ENCODE measurements at regions not wholly inside any gene's neighbourhood (a gene's known extent, or its start where the extent isn't known, plus 50 kb on each side); places are given as distances from the start of the nearest gene placed in this dataset.

DNA sequence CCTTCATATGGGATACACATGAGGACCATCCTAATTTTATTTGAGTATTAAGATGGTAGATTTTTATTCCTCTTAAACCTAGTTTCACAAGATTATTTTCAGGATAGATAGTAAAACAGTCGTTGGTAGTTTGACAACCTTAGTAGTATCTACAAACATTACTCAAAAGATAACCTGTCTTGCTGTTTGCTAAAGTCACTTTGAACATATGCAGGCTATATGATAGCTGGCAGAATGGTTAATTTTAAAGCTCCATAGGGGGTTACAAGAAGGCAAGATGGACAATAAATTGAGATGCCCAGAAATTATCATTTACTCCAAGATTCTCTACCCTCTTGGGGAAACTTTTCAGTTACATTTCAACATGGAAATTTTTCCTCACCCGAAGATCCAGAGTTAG, 525.7 kb downstream of the SOX5 start:
- 54% methylated on average over 2 of the region's 2 CpGs for WGBS
- H3K4me3 ChIP-seq (ENCODE audit: low read length), result no peak overlapping the region
- no peaks in the 10 kb centered on the region for H3K9me3 ChIP-seq (ENCODE audit: control insufficient read depth, low read length)
- no peaks in the 10 kb centered on the region for H3K27me3 ChIP-seq (ENCODE audit: control insufficient read depth, insufficient read depth)
- DNase-seq (no peak), ATAC-seq (no peak)
- H3K27ac ChIP-seq (ENCODE audit: low read length), result no peak overlapping the region
- no peaks in the 10 kb centered on the region for H3K4me1 ChIP-seq (ENCODE audit: control insufficient read depth, insufficient read depth, low read length)
- intact Hi-C loops (cut with DNase I), result no loop called here

- intact Hi-C loops (cut with DNase I), result no loop called here
These were observed 524.8 kb downstream of the SOX5 start for GRCh38 chr12:23424685-23425084.

DNA sequence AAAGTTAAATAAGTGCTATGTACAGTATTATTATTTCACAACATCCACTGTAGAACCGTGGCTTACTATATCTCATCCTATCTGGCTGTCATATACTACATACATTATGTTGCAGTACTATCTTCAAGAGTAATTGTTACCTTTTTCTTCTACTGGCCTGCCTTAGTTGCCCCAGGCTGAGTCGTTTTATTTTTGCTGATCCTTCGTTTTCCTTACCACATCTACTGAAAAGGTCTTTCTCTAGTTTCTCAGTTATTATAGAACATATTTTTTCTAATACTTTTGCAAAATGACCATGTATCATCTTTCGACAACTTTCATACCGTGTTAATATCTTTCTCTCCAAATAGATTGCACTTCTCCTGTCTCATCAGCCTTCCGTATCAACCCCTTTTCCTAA, 523.1 kb downstream of the SOX5 start:
- Histone ChIP-seq H3K27me3 (ENCODE audit: control insufficient read depth, insufficient read depth) (no peaks in the 10 kb centered on the region), H3K27ac (ENCODE audit: low read length) (no peak overlapping the region), H3K4me1 (ENCODE audit: control insufficient read depth, insufficient read depth, low read length) (no peaks in the 10 kb centered on the region), H3K4me3 (ENCODE audit: low read length) (no peak overlapping the region), H3K9me3 (ENCODE audit: control insufficient read depth, low read length) (no peaks in the 10 kb centered on the region)
- intact Hi-C loops (cut with DNase I), result no loop called here
- ATAC-seq, result no peak
- no peak for DNase-seq
- WGBS, result 65% methylated on average over 6 of the region's 6 CpGs

More at GRCh38 chr12:23424685-23425084, 524.8 kb downstream of the SOX5 start:
- H3K27me3 ChIP-seq (ENCODE audit: control insufficient read depth, insufficient read depth), result no peaks in the 10 kb centered on the region
- WGBS, result 88% methylated on average over 9 of the region's 9 CpGs
- H3K4me1 ChIP-seq (ENCODE audit: control insufficient read depth, insufficient read depth, low read length), result no peaks in the 10 kb centered on the region
- no peaks in the 10 kb centered on the region for H3K9me3 ChIP-seq (ENCODE audit: control insufficient read depth, low read length)
- DNase-seq (no peak), ATAC-seq (no peak)
- H3K27ac ChIP-seq (ENCODE audit: low read length), result no peak overlapping the region
- no peak overlapping the region for H3K4me3 ChIP-seq (ENCODE audit: low read length)

GRCh38 chr12:23428758-23429157, 520.7 kb downstream of the SOX5 start:
- intact Hi-C loops (cut with DNase I), result no loop called here
- H3K4me1 ChIP-seq (ENCODE audit: control insufficient read depth, insufficient read depth, low read length), result no peaks in the 10 kb centered on the region
- H3K27ac ChIP-seq (ENCODE audit: low read length), result no peak overlapping the region
- H3K4me3 ChIP-seq (ENCODE audit: low read length), result no peak overlapping the region
- no peaks in the 10 kb centered on the region for H3K27me3 ChIP-seq (ENCODE audit: control insufficient read depth, insufficient read depth)
- ATAC-seq, result no peak
- WGBS, result 75% methylated on average over 6 of the region's 6 CpGs
- H3K9me3 ChIP-seq (ENCODE audit: control insufficient read depth, low read length), result no peaks in the 10 kb centered on the region
- DNase-seq, result no peak

DNA sequence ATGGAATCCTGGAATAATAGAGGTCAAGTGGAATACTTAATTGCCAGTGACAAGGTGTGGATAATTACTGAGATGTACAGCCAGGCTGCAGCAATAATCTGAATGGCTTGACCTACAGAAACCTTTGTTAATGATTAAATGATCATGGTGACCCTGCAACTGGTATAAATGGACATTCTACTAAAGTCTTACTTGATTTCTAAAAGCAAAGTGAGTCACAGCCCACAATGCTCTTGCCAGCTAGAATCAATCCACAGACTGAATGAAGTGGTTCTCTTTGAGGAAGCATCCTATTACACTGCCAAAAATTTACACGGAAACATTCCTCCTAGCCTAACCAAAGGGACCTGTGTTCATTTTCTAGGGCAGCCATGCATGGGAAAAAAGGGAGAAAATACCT, 518.5 kb downstream of the SOX5 start:
- no peaks in the 10 kb centered on the region for H3K27me3 ChIP-seq (ENCODE audit: control insufficient read depth, insufficient read depth)
- WGBS, result 72% methylated on average over 1 of the region's 1 CpG

DNA sequence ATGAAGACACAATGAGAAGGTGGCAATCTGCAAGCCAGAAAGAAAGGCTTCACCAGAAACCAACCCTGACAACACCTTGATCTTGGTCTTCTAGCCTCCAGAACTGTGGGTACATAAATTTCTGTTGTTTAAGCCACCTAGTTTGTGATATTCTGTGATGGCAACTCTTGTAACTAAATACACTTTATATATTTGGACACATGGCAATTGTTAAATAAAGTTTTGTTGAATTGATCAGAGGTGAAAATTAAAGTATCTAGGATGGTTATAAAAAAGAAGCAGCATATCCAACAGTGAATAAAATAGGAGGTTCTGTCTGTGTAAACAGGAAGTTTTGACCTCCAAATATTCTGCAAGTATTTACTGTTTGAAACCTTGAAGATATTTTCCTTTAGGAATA, 516.3 kb downstream of the SOX5 start:
- no peaks in the 10 kb centered on the region for H3K9me3 ChIP-seq (ENCODE audit: control insufficient read depth, low read length)
- DNase-seq, result no peak
- intact Hi-C loops (cut with DNase I), result no loop called here

More for the DNA sequence above, 518.5 kb downstream of the SOX5 start:
- Histone ChIP-seq H3K9me3 (ENCODE audit: control insufficient read depth, low read length) (no peaks in the 10 kb centered on the region), H3K4me1 (ENCODE audit: control insufficient read depth, insufficient read depth, low read length) (no peaks in the 10 kb centered on the region), H3K27ac (ENCODE audit: low read length) (no peak overlapping the region), H3K4me3 (ENCODE audit: low read length) (no peak overlapping the region)
- no peak for DNase-seq
- intact Hi-C loops (cut with DNase I), result no loop called here
- ATAC-seq, result no peak

GRCh38 chr12:23434154-23434553, 515.3 kb downstream of the SOX5 start:
- no peaks in the 10 kb centered on the region for H3K9me3 ChIP-seq (ENCODE audit: control insufficient read depth, low read length)
- ATAC-seq, result no peak
- no peak for DNase-seq
- WGBS, result 82% methylated on average over 2 of the region's 2 CpGs
- no peaks in the 10 kb centered on the region for H3K4me1 ChIP-seq (ENCODE audit: control insufficient read depth, insufficient read depth, low read length)
- H3K27ac ChIP-seq (ENCODE audit: low read length), result no peak overlapping the region
- no peak overlapping the region for H3K4me3 ChIP-seq (ENCODE audit: low read length)
- no peaks in the 10 kb centered on the region for H3K27me3 ChIP-seq (ENCODE audit: control insufficient read depth, insufficient read depth)
- intact Hi-C loops (cut with DNase I), result no loop called here

More for the DNA sequence above, 516.3 kb downstream of the SOX5 start:
- ATAC-seq, result no peak
- H3K27ac ChIP-seq (ENCODE audit: low read length), result no peak overlapping the region
- H3K27me3 ChIP-seq (ENCODE audit: control insufficient read depth, insufficient read depth), result no peaks in the 10 kb centered on the region
- H3K4me1 ChIP-seq (ENCODE audit: control insufficient read depth, insufficient read depth, low read length), result no peaks in the 10 kb centered on the region
- H3K4me3 ChIP-seq (ENCODE audit: low read length), result no peak overlapping the region

DNA sequence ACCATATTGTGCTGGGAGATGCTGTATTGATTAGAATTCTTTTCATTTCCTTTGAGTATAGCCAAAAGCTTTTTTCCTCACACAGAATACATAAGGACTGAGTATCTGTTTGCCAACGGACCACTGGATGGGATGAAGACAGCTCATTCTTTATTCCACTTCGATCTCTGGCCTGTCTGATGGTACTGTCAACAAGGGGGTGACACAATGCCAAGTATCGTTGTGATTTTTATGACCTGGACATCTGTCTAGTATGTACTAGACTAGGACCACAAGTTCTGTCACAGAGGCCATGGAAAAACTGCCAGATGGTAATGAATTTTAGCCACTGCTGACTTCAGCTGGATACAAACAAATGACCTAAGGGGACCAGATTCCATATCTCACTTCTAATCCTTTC, 502.7 kb downstream of the SOX5 start:
- intact Hi-C loops (cut with DNase I), result no loop called here
- DNase-seq, result no peak
- H3K9me3 ChIP-seq (ENCODE audit: control insufficient read depth, low read length), result no peaks in the 10 kb centered on the region
- no peak overlapping the region for H3K4me3 ChIP-seq (ENCODE audit: low read length)
- no peak overlapping the region for H3K27ac ChIP-seq (ENCODE audit: low read length)
- WGBS, result 51% methylated on average over 3 of the region's 3 CpGs
- no peaks in the 10 kb centered on the region for H3K4me1 ChIP-seq (ENCODE audit: control insufficient read depth, insufficient read depth, low read length)
- no peaks in the 10 kb centered on the region for H3K27me3 ChIP-seq (ENCODE audit: control insufficient read depth, insufficient read depth)
- ATAC-seq, result no peak

GRCh38 chr12:23450810-23451209, 498.7 kb downstream of the SOX5 start:
- WGBS, result 89% methylated on average over 1 of the region's 1 CpG
- intact Hi-C loops (cut with DNase I), result no loop called here
- DNase-seq, result no peak
- no peak for ATAC-seq
- Histone ChIP-seq H3K27ac (ENCODE audit: low read length) (no peak overlapping the region), H3K4me1 (ENCODE audit: control insufficient read depth, insufficient read depth, low read length) (no peaks in the 10 kb centered on the region), H3K27me3 (ENCODE audit: control insufficient read depth, insufficient read depth) (no peaks in the 10 kb centered on the region), H3K9me3 (ENCODE audit: control insufficient read depth, low read length) (no peaks in the 10 kb centered on the region), H3K4me3 (ENCODE audit: low read length) (no peak overlapping the region)

DNA sequence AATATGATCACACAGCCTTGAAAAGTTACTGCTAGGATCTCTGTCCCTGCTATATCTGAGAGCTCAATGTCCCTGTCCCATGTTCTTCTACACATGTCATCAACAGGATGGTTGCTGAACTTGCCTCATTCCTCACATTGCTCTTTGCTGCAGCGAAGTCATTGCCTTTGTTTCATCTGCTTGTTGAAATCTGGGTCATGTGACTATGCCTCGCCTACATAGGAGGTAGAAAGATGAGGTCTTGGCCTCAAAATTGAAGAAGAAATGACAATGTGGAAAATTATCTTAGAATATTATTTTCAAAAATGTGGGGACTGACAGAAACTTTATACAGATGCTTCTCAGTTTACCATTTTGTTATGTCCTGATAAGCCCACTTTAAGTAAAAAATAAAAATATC, 494.2 kb downstream of the SOX5 start:
- no peaks in the 10 kb centered on the region for H3K4me1 ChIP-seq (ENCODE audit: control insufficient read depth, insufficient read depth, low read length)
- WGBS, result 82% methylated on average over 2 of the region's 2 CpGs
- H3K9me3 ChIP-seq (ENCODE audit: control insufficient read depth, low read length), result no peaks in the 10 kb centered on the region
- no peak overlapping the region for H3K4me3 ChIP-seq (ENCODE audit: low read length)
- intact Hi-C loops (cut with DNase I), result no loop called here
- ATAC-seq (no peak), DNase-seq (no peak)
- no peaks in the 10 kb centered on the region for H3K27me3 ChIP-seq (ENCODE audit: control insufficient read depth, insufficient read depth)
- H3K27ac ChIP-seq (ENCODE audit: low read length), result no peak overlapping the region

- intact Hi-C loops (cut with DNase I), result no loop called here
These were observed 490.8 kb downstream of the SOX5 start for GRCh38 chr12:23458640-23459039.

DNA sequence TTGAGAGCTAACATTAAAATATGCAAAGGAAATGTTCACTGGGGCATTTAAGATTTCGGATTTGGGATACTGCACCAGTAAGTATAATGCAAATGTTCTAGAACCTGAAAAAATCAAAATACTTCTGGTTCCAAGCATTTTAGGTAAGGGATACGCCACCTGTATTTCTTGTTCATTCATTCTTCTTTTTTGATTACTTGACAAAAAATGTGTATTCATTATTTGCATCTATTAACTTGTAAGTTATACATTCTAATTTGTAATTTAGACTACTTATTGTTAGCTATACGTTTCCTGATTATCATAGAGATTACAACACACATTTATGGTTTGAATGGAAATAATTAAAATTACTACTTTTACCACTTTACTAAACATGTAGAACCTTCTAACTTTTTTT, 486.9 kb downstream of the SOX5 start:
- no peaks in the 10 kb centered on the region for H3K4me1 ChIP-seq (ENCODE audit: control insufficient read depth, insufficient read depth, low read length)
- no peaks in the 10 kb centered on the region for H3K9me3 ChIP-seq (ENCODE audit: control insufficient read depth, low read length)
- ATAC-seq, result no peak
- WGBS, result 49% methylated on average over 3 of the region's 3 CpGs
- H3K27ac ChIP-seq (ENCODE audit: low read length), result no peak overlapping the region
- no peak for DNase-seq
- no peaks in the 10 kb centered on the region for H3K27me3 ChIP-seq (ENCODE audit: control insufficient read depth, insufficient read depth)
- intact Hi-C loops (cut with DNase I), result no loop called here
- no peak overlapping the region for H3K4me3 ChIP-seq (ENCODE audit: low read length)

More at GRCh38 chr12:23458640-23459039, 490.8 kb downstream of the SOX5 start:
- Histone ChIP-seq H3K4me3 (ENCODE audit: low read length) (no peak overlapping the region), H3K27ac (ENCODE audit: low read length) (no peak overlapping the region), H3K9me3 (ENCODE audit: control insufficient read depth, low read length) (no peaks in the 10 kb centered on the region), H3K27me3 (ENCODE audit: control insufficient read depth, insufficient read depth) (no peaks in the 10 kb centered on the region), H3K4me1 (ENCODE audit: control insufficient read depth, insufficient read depth, low read length) (no peaks in the 10 kb centered on the region)
- ATAC-seq, result no peak
- 90% methylated on average over 2 of the region's 2 CpGs for WGBS
- no peak for DNase-seq

Measured in right cardiac atrium (tissue), 5 donors.